LNCAP (cell line): ENCODE measurements at regions not wholly inside any gene's neighbourhood (a gene's known extent, or its start where the extent isn't known, plus 50 kb on each side); places are given as distances from the start of the nearest gene placed in this dataset.

Source experiments
- CTCF ChIP-seq: fragments of 450-650 bp; IDR thresholded peaks from 2 replicates; pipeline ENCODE4 v1.5.1; 2017; ENCODE audit warnings: mild to moderate bottlenecking

- TF ChIP-seq CTCF: no peak
Observed at GRCh38 chr22:49255154-49255553, 572.5 kb downstream of the BRD1 start.

GRCh38 chr22:49253656-49254055 lies 574.0 kb downstream of the BRD1 start:
- TF ChIP-seq CTCF: no peak

- TF ChIP-seq CTCF: no peak
Observed at GRCh38 chr22:49251371-49251770, 576.3 kb downstream of the BRD1 start.

GRCh38 chr22:49247194-49247924 lies 580.3 kb downstream of the BRD1 start:
- no peak for TF ChIP-seq CTCF

- no peak for TF ChIP-seq CTCF
Observed at GRCh38 chr22:49244466-49245420, 582.9 kb downstream of the BRD1 start.

GRCh38 chr22:49243965-49244364 lies 583.7 kb downstream of the BRD1 start:
- no peak for TF ChIP-seq CTCF

- TF ChIP-seq CTCF: no peak
Observed at GRCh38 chr22:49243335-49243734, 584.3 kb downstream of the BRD1 start.
